SK-N-SH treated with all-trans-retinoic acid at 6 μM for 48 hours (cell line): ENCODE measurements at regions not wholly inside any gene's neighbourhood (a gene's known extent, or its start where the extent isn't known, plus 50 kb on each side); places are given as distances from the start of the nearest gene placed in this dataset.

ENCODE experiments used
- ATAC-seq: fragments of 200-7000 bp; cut with Tn5 transposase; 3 replicates; pipeline ENCODE4 v1.9.1; 2020; ENCODE audit warnings: mild to moderate bottlenecking, moderate library complexity
- ARNTL ChIP-seq: fragments of 450-650 bp; formaldehyde crosslinking; IDR thresholded peaks from 2 replicates; pipeline ENCODE4 v1.5.0; 2020; ENCODE audit warnings: low read depth, mild to moderate bottlenecking, moderate library complexity, borderline replicate concordance
- BACH2 ChIP-seq: fragments of 250-450 bp; sonication (Bioruptor Pico); IDR thresholded peaks from 2 replicates; pipeline ENCODE4 v1.9.0; 2021; ENCODE audit warnings: mild to moderate bottlenecking, borderline replicate concordance
- CREB5 ChIP-seq: fragments of 250-450 bp; sonication (Bioruptor Pico); IDR thresholded peaks from 2 replicates; pipeline ENCODE4 v1.5.1; 2020; ENCODE audit warnings: low read depth, mild to moderate bottlenecking, moderate library complexity
- CSDC2 ChIP-seq: fragments of 250-450 bp; sonication (Bioruptor Pico); IDR thresholded peaks from 2 replicates; pipeline ENCODE4 v1.5.0; 2020; ENCODE audit warnings: mild to moderate bottlenecking, moderate library complexity
- CSRNP3 ChIP-seq: fragments of 250-450 bp; sonication (Bioruptor Pico); IDR thresholded peaks from 2 replicates; pipeline ENCODE4 v1.5.1; 2021; ENCODE audit warnings: mild to moderate bottlenecking, moderate library complexity
- ESRRG ChIP-seq: fragments of 250-450 bp; sonication (Bioruptor Pico); IDR thresholded peaks from 2 replicates; pipeline ENCODE4 v1.6.1; 2021; ENCODE audit warnings: mild to moderate bottlenecking
- GLIS3 ChIP-seq: fragments of 250-450 bp; sonication (Bioruptor Pico); IDR thresholded peaks from 2 replicates; pipeline ENCODE4 v1.5.0; 2020; ENCODE audit warnings: mild to moderate bottlenecking, moderate library complexity
- ISL1 ChIP-seq: fragments of 250-450 bp; sonication (Bioruptor Pico); IDR thresholded peaks from 2 replicates; pipeline ENCODE4 v2.1.2; 2022; ENCODE audit warnings: mild to moderate bottlenecking, moderate library complexity
- OSR1 ChIP-seq: fragments of 250-450 bp; sonication (Bioruptor Pico); IDR thresholded peaks from 2 replicates; pipeline ENCODE4 v1.8.0; 2022; ENCODE audit warnings: moderate library complexity, mild to moderate bottlenecking, inconsistent platforms
- PATZ1 ChIP-seq: fragments of 250-450 bp; sonication (Bioruptor Pico); IDR thresholded peaks from 2 replicates; pipeline ENCODE4 v1.8.0; 2020; ENCODE audit warnings: mild to moderate bottlenecking, moderate library complexity, borderline replicate concordance
- POU6F1 ChIP-seq: fragments of 250-450 bp; sonication (Bioruptor Pico); IDR thresholded peaks from 2 replicates; pipeline ENCODE4 v1.8.0; 2021; ENCODE audit warnings: low read depth, mild to moderate bottlenecking, moderate library complexity, borderline replicate concordance
- PPARA ChIP-seq: fragments of 250-450 bp; sonication (Bioruptor Pico); IDR thresholded peaks from 2 replicates; pipeline ENCODE4 v1.5.0; 2020; ENCODE audit warnings: mild to moderate bottlenecking, borderline replicate concordance
- TCF4 ChIP-seq: fragments of 250-450 bp; sonication (Bioruptor Pico); IDR thresholded peaks from 2 replicates; pipeline ENCODE4 v1.8.0; 2021; ENCODE audit warnings: mild to moderate bottlenecking, moderate library complexity, borderline replicate concordance
- TOX ChIP-seq: fragments of 250-450 bp; sonication (Bioruptor Pico); IDR thresholded peaks from 2 replicates; pipeline ENCODE4 v1.8.0; 2021; ENCODE audit warnings: mild to moderate bottlenecking, moderate library complexity, borderline replicate concordance
- TSHZ2 ChIP-seq: fragments of 250-450 bp; sonication (Bioruptor Pico); IDR thresholded peaks from 2 replicates; pipeline ENCODE4 v1.5.0; 2020; ENCODE audit warnings: mild to moderate bottlenecking, moderate library complexity
- ZC3H10 ChIP-seq: fragments of 250-450 bp; sonication (Bioruptor Pico); IDR thresholded peaks from 2 replicates; pipeline ENCODE4 v1.5.1; 2021; ENCODE audit warnings: mild to moderate bottlenecking, moderate library complexity
- ZFP3 ChIP-seq: fragments of 250-450 bp; sonication (Bioruptor Pico); IDR thresholded peaks from 2 replicates; pipeline ENCODE4 v1.5.0; 2020; ENCODE audit warnings: mild to moderate bottlenecking, moderate library complexity
- ZFP30 ChIP-seq: fragments of 450-650 bp; formaldehyde crosslinking; IDR thresholded peaks from 2 replicates; pipeline ENCODE4 v1.5.0; 2022; ENCODE audit warnings: mild to moderate bottlenecking, moderate library complexity
- ZNF565 ChIP-seq: fragments of 450-650 bp; formaldehyde crosslinking; conservative IDR thresholded peaks from 2 replicates; pipeline ENCODE4 v1.5.0; 2020; ENCODE audit warnings: low read depth, mild to moderate bottlenecking, moderate library complexity
- ZNF70 ChIP-seq: fragments of 450-650 bp; formaldehyde crosslinking; IDR thresholded peaks from 2 replicates; pipeline ENCODE4 v1.5.0; 2020; ENCODE audit warnings: mild to moderate bottlenecking, moderate library complexity

GRCh38 chr5:39761199-39761950 lies 336.6 kb upstream of the DAB2 start:
- no peak for ATAC-seq

GRCh38 chr5:39760385-39761198 lies 335.8 kb upstream of the DAB2 start:
- TF ChIP-seq TOX (CRISPR knock-in tag) (no peak), OSR1 (CRISPR knock-in tag) (no peak), ZFP3 (no peak), PPARA (no peak), ARNTL (no peak), POU6F1 (CRISPR knock-in tag) (no peak), CSRNP3 (no peak), PATZ1 (no peak), ZNF70 (CRISPR knock-in tag) (no peak), CSDC2 (CRISPR knock-in tag) (no peak), ZFP30 (CRISPR knock-in tag) (no peak), TSHZ2 (CRISPR knock-in tag) (no peak), BACH2 (CRISPR knock-in tag) (no peak)
- TF ChIP-seq, all 23 proteins: peak for 0
- ATAC-seq: no peak

More at GRCh38 chr5:39761199-39761950, 336.6 kb upstream of the DAB2 start:
- TF ChIP-seq CSRNP3: no peak
- no peak for TF ChIP-seq ZNF70 (CRISPR knock-in tag)
- TF ChIP-seq GLIS3 (CRISPR knock-in tag): no peak
- TF ChIP-seq CSDC2 (CRISPR knock-in tag): no peak
- no peak for TF ChIP-seq ISL1
- TF ChIP-seq ESRRG (CRISPR knock-in tag): no peak
- no peak for TF ChIP-seq PATZ1
- TF ChIP-seq ZC3H10: no peak
- no peak for TF ChIP-seq TCF4 (CRISPR knock-in tag)
- TF ChIP-seq OSR1 (CRISPR knock-in tag): no peak
- no peak for TF ChIP-seq BACH2 (CRISPR knock-in tag)
- TF ChIP-seq ZNF565 (CRISPR knock-in tag): no peak
- TF ChIP-seq CREB5 (CRISPR knock-in tag): no peak
